HG03139 (cell line): ENCODE measurements at regions not wholly inside any gene's neighbourhood (a gene's known extent, or its start where the extent isn't known, plus 50 kb on each side); places are given as distances from the start of the nearest gene placed in this dataset.
A peak's percentile ranks its signal among the peaks of the same experiment; 100 is the strongest.

Source experiments
- ATAC-seq: cut with Tn5 transposase; IDR thresholded peaks from one replicate; pipeline ENCODE4 v1.9.1; 2021; ENCODE audit not compliant: unreplicated experiment

- ATAC-seq: no peak
Measured at GRCh38 chr15:31261266-31262142, 65.1 kb upstream of the KLF13 start.

DNA sequence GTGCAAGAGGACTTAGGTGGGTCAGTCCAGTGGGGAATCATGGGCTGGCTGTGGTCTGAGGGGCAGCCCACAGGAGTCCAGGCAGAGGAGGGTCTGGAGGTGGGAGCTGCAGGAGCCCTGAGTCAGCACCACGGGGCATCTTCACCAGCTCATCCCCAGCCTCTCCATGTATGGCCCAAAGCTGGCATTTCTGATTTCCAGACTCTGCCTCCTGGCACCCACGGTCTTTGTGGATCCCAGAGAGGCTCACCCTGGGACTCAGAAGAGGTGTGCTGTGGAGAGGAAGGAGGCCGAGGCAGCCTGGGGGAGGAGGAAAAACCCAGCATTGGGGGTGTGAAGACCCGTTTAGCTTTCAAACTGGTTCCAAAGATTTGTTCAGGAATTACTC is 64.5 kb upstream of the KLF13 start:
- ATAC-seq: no peak

DNA sequence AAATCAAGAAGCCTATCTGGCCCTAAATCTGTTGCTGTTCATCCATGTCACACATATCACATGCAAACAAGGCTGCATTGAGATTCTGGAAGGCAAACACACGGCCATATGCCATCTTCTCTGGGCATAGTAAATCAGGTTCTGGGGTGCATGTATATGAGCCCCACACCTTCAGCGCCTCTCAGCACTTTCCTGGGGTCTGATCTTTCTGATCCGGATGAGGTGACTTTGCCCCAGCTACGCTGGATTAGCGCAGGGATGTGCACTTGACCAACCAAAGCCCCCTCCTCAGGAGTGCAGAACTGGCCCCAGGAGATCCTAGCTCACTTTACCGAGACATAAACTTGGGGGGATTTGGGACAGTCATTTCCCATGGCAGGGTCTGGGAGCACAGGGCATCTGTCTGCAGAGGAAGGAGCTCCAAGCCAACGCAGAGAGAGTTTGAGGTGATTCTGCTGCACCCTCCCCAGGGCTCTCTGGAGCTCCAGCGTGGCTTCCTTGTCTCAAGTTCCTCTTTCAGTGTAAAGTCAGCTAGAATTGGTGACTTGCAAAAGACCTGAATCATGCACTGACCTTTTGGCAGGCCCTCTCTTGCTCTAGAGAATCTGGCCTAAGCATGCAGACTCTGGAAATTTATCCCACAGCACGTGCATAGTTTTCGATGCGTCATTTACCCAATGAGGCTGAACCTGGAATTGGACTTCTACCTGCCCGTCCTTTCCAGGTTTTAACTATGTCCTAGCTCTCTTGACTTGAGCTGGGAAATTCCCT is 63.5 kb upstream of the KLF13 start:
- ATAC-seq: no peak

DNA sequence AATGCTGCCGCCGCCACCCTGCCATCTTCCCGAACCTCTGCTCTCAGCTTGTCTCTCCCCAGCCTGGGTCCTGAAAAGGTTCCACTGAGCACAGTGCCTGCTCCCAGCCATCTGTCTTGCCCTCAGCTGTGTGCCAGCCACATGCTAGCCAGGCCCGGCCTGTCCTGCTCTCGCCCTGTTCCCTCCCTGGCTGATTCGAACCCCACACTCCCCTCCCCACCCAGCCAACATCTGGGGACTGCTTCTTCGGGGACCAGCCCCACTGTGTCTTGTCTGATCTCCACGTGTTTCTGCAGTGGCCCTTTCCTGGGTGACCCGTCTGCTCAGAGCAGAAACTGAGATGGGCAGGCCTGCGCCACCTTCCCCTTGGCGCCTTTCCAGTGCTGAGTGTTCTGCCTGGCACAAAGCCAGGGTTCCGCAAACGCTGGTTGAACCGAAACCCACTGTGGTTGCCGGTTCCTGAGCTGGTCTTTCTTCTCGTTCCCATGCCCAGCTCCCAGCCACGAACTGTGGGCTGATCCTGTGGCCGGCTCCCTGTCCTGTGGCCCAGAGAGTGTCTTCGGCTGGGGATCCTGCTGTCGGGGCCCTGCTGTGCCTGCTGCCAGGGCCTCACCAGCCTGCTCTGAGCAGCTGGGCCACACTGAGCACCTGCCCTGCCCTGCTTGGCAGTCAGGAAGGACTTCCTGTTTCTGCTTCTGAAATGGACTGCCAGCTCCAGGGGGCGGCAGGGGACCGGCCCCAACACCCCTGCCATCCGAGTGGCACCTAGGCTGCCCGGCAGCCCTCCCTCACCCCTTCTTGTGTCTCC is 62.7 kb upstream of the KLF13 start:
- no peak for ATAC-seq

GRCh38 chr15:31264559-31265089 is 62.0 kb upstream of the KLF13 start:
- no peak for ATAC-seq

GRCh38 chr15:31265090-31265870 is 61.4 kb upstream of the KLF13 start:
- no peak for ATAC-seq

GRCh38 chr15:31265871-31266711 is 60.5 kb upstream of the KLF13 start:
- ATAC-seq: peak; percentile 44

DNA sequence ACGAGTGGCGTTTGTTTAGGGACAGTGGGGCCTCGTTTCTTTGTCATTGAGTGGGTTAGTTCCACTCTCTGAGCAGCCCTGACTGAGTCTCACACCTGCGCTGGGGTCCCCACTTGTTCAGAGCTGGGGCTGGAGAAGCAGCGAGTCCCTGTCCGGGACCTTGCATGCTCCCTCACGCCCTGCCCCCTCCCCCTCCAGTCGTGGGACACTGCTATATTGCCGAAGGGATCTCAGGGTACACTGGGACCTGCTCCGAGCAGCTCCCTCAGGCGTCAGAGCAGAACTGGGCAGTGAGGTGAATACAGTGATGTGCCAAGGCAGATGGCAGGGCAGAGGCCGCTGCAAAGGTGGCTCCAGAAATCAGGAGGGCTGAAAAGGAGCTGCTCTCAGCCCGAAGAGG is 59.9 kb upstream of the KLF13 start:
- peak; percentile 13 for ATAC-seq

DNA sequence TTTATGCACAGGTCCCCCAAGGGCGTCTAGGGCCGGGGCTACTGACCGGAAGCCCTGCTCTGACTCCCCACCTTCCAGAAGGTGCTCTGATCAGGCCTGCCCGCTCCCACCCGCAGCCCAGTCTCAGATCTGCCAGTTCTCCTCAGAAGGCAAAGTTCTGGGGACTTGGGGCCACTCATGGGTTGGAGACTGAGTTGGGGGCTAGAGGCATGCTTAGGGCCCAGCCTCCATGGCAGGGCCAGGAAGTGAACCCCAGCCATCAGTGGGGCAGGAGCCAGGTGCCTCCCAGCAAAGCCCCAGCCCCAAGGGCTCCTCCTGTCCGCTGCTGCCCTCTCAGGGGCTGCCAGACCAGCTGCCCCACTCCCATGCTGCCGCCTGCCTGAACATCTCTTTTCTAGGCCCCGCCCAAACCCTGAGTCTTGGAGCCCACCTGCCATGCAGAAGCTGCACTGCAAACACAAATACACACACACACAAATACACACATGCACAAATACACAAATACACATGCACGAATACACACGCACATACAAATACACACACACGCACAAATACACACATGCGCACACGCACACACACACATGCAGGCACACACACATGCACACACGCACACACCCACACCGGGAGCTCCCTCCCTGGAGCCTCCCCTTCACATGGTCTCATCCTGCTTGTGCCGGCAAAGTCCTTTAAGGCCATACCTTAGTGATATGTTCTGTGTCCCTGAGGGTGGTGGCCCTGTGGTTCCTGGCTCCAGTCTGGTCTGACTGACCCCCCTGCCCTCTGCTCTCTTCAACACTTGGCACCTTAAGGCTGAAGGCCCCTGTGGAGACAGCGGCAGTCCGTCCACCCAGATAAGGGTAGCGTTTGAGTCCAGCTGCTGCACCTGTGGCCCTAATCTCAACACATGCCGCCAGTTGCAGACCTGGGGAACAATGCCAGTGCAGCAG is 59.2 kb upstream of the KLF13 start:
- no peak for ATAC-seq

GRCh38 chr15:31268108-31268501 is 58.5 kb upstream of the KLF13 start:
- no peak for ATAC-seq

GRCh38 chr15:31268911-31269784 is 57.5 kb upstream of the KLF13 start:
- ATAC-seq: no peak

DNA sequence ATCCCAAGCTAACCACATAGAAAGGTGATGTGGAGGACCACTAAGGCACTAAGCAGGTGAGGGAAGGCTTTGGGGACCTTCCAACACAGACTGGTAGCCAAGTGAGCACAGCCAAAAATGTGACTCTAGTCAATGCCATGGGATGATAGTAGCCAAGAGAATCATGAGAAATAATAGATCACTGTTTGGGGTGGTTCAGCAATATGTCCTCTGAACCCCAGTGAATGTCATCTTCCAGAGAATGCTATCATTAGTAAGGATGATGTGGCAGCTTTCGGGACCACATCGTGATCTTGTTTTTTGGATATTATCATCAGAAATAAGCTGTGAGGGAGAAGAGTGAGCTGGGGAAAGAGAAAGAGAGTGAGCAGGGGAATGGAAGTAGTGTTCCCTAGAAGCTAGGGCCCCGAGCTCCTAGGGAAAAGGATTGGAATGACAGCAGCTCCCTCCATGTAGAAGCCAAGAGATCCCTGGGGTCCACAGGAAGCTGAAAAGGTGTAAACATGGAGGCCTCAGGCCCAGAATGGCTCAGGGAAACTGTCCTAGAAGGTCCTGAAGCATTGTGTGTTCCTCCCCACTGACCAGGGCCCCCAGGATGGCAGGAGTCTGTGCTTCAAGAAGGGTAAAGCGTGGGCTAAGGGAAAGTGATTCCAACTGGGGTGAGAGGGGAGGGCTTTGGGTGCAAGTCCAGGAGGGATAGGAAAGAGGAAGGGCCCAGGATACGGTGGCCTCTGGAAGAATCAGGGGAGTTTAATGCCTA is 56.6 kb upstream of the KLF13 start:
- ATAC-seq: no peak

- ATAC-seq: no peak
Measured at GRCh38 chr15:31270767-31271166, 55.9 kb upstream of the KLF13 start.

- no peak for ATAC-seq
Measured at GRCh38 chr15:31271224-31271635, 55.4 kb upstream of the KLF13 start.

- no peak for ATAC-seq
Measured at GRCh38 chr15:31271711-31272557, 54.7 kb upstream of the KLF13 start.
